ENCODE measurements at regions not wholly inside any gene's neighbourhood (a gene's known extent, or its start where the extent isn't known, plus 50 kb on each side); places are given as distances from the start of the nearest gene placed in this dataset.

GRCh38 chr22:49499433-49500075, 328.1 kb downstream of the BRD1 start:
- H3K56ac ChIP-seq (ENCODE audit: extremely low read depth, insufficient read depth, low read length): no peak overlapping the region
- no peak overlapping the region for H2AK5ac ChIP-seq (ENCODE audit: low read depth, low read length)
- TF ChIP-seq SMC3 (IDR thresholded peaks at IDR 0.05; ENCODE audit: low read depth, low read length) (no peak), NFE2L2 (IDR thresholded peaks at IDR 0.05; ENCODE audit: low read depth, low read length) (no peak), CHD1 (IDR thresholded peaks at IDR 0.05; ENCODE audit: low read depth, low read length) (no peak), POLR2A (IDR thresholded peaks at IDR 0.05; ENCODE audit: low read depth, low read length) (no peak)
- no peak overlapping the region for H3K4me3 ChIP-seq (ENCODE audit: insufficient read depth, low read depth, low read length)
- no peak overlapping the region for H3K9ac ChIP-seq (ENCODE audit: low read depth, low read length)
- whole genome bisulfite sequencing, 2 experiments (ENCODE audit: extremely low coverage in 2 of 2, insufficient read length in 1 of 2): no CpG with 5 or more reads among the region's 1 CpG
- no peaks in the 10 kb centered on the region for H4K20me1 ChIP-seq (ENCODE audit: insufficient read depth, low read length)
- DNase-seq: no peak
- H3K18ac ChIP-seq (ENCODE audit: low read depth, low read length): no peak overlapping the region
- H3K23ac ChIP-seq (ENCODE audit: low read depth, low read length): no peak overlapping the region
- no peak overlapping the region for H2AK9ac ChIP-seq (replicated peaks; ENCODE audit: low read depth, low read length, poor library complexity)
- ATAC-seq (ENCODE audit: low read depth): no peak
- no peak overlapping the region for H2BK15ac ChIP-seq (ENCODE audit: low read depth, low read length)
- H3K4me2 ChIP-seq (ENCODE audit: low read depth, low read length): no peak overlapping the region
- no peak overlapping the region for H4K91ac ChIP-seq (ENCODE audit: insufficient read depth, low read depth, low read length)
- intact Hi-C loops (cut with micrococcal nuclease): no loop called here
- no peak overlapping the region for H2BK5ac ChIP-seq (ENCODE audit: low read depth, low read length, poor library complexity, severe bottlenecking)
- no peaks in the 10 kb centered on the region for H3K4me1 ChIP-seq (ENCODE audit: control insufficient read depth, insufficient read depth, low read length)
- no peak overlapping the region for H2BK120ac ChIP-seq (ENCODE audit: low read depth, low read length)
- H2AFZ ChIP-seq (replicated peaks; ENCODE audit: low read length, poor library complexity): no peak overlapping the region
- H3K9me1 ChIP-seq (ENCODE audit: insufficient read depth, low read length): no peaks in the 10 kb centered on the region
- H3K27me3 ChIP-seq (ENCODE audit: control insufficient read depth, insufficient read depth, low read length): no peaks in the 10 kb centered on the region
- H4K8ac ChIP-seq (ENCODE audit: low read depth in 2 of 2, low read length in 2 of 2): no peak overlapping the region
- no peaks in the 10 kb centered on the region for H3K36me3 ChIP-seq (ENCODE audit: control insufficient read depth, insufficient read depth, low read length)
- no peak overlapping the region for H3K4ac ChIP-seq (ENCODE audit: low read depth, low read length)
- no peak overlapping the region for H3K27ac ChIP-seq (ENCODE audit: insufficient read depth, low read length)
- no peak overlapping the region for H3K14ac ChIP-seq (replicated peaks; ENCODE audit: low read depth, low read length)
- BruUV-seq (replicated peaks): no TSS peak
- dilution Hi-C loops (cut with HindIII; ENCODE audit: low sequenced_read_pairs, unreplicated experiment): no loop called here
- peaks cover 29% of the 10 kb centered on the region for H3K9me3 ChIP-seq (ENCODE audit: control insufficient read depth, insufficient read depth, low read length)
- POLR2A ChIA-PET (ENCODE audit: unreplicated experiment): no interaction called here
- H4K5ac ChIP-seq (ENCODE audit: low read depth, low read length): no peak overlapping the region
- in situ Hi-C loops (cut with MboI; ENCODE audit: low sequenced_read_pairs): no loop called here
- CTCF ChIA-PET: no interaction called here
- H2BK20ac ChIP-seq (ENCODE audit: low read depth, low read length): no peak overlapping the region
- no peaks in the 10 kb centered on the region for H3K79me1 ChIP-seq (ENCODE audit: low read depth in 1 of 2, low read length in 2 of 2)

Data from IMR-90 (cell line).